Aorta (tissue), 5 donors: ENCODE measurements at regions not wholly inside any gene's neighbourhood (a gene's known extent, or its start where the extent isn't known, plus 50 kb on each side); places are given as distances from the start of the nearest gene placed in this dataset.

Experiments used
- ATAC-seq: fragments of 200-7000 bp; cut with Tn5 transposase; one replicate; pipeline ENCODE4 v1.9.1; 2022; ENCODE audit warnings: moderate library complexity; ENCODE audit not compliant: low FRiP score
- DNase-seq, 2 donors: peaks; one replicate each; pipeline ENCODE4 v3.0.0-alpha.2; 2020
- H3K27ac ChIP-seq, 2 donors: one replicate each; pipeline ENCODE4 v1.5.1; 2013; ENCODE audit warnings: low read length in 2 of 2, mild to moderate bottlenecking in 2 of 2, moderate library complexity in 2 of 2, control low read depth in 1 of 2, inconsistent platforms in 1 of 2, low read depth in 1 of 2
- H3K27me3 ChIP-seq, 2 donors: one replicate each; pipeline ENCODE4 v1.6.1; 2013; ENCODE audit warnings: control low read depth in 1 of 2, low read length in 1 of 2, mild to moderate bottlenecking in 1 of 2, moderate library complexity in 1 of 2; ENCODE audit not compliant: insufficient read depth in 2 of 2, control insufficient read depth in 1 of 2
- H3K36me3 ChIP-seq, 2 donors: one replicate each; pipeline ENCODE4 v1.6.1; 2013; ENCODE audit warnings: control low read depth in 1 of 2, low read length in 1 of 2, mild to moderate bottlenecking in 1 of 2; ENCODE audit not compliant: insufficient read depth in 2 of 2, control insufficient read depth in 1 of 2
- H3K4me1 ChIP-seq, 2 donors: one replicate each; pipeline ENCODE4 v1.6.1; 2013; ENCODE audit warnings: low read length in 2 of 2, control low read depth in 1 of 2, mild to moderate bottlenecking in 1 of 2, moderate library complexity in 1 of 2; ENCODE audit not compliant: insufficient read depth in 2 of 2, control insufficient read depth in 1 of 2
- H3K4me3 ChIP-seq, 2 donors: one replicate each; pipeline ENCODE4 v1.5.1; 2013; ENCODE audit warnings: low read length in 2 of 2, control low read depth in 1 of 2, mild to moderate bottlenecking in 1 of 2
- H3K9me3 ChIP-seq: one replicate; pipeline ENCODE4 v1.6.1; 2013; ENCODE audit warnings: mild to moderate bottlenecking, low read length; ENCODE audit not compliant: control insufficient read depth
- WGBS, 2 donors: extraction: QIAGEN DNeasy Blood & Tissue Kit; methylation state at CpG; one replicate each; pipeline ENCODE4 v1.1.7; 2013; 5-methylcytosine and 5-hydroxymethylcytosine counted together
- intact Hi-C, 2 donors: fragments of 100-400 bp; cut with DNase I; formaldehyde crosslinking; loops; one replicate each; pipeline versions ENCODE4 v1.14.2 to v1.15.0; 2022
- donor health status: healthy with polysubstance abuse.
- donor health status: Bipolar disorder and iron deficiency.
- donor health status: DM: no; HTN: no; CAD: no.
- donor health status: DM: no; HTN: no; CAD: no.
- donor health status: DM: yes; HTN: yes; CAD: no.

- no peaks in the 10 kb centered on the region for H3K4me1 ChIP-seq
- intact Hi-C loops: no loop called here
- no peaks in the 10 kb centered on the region for H3K27me3 ChIP-seq
- DNase-seq (no peak), ATAC-seq (no peak)
- H3K27ac ChIP-seq: no peak overlapping the region
- WGBS, 2 donors: 53 to 62% methylated on average over 2 of the region's 2 CpGs
- no peak overlapping the region for H3K4me3 ChIP-seq
- H3K9me3 ChIP-seq: no peaks in the 10 kb centered on the region
- no peaks in the 10 kb centered on the region for H3K36me3 ChIP-seq
Measured at GRCh38 chr6:113184736-113185135, 672.4 kb upstream of the MARCKS start.

- H3K27ac ChIP-seq: no peak overlapping the region
- no peaks in the 10 kb centered on the region for H3K36me3 ChIP-seq
- no peaks in the 10 kb centered on the region for H3K4me1 ChIP-seq
- H3K9me3 ChIP-seq: no peaks in the 10 kb centered on the region
- H3K4me3 ChIP-seq: no peak overlapping the region
- no peak for ATAC-seq
- DNase-seq: no peak
- intact Hi-C loops: no loop called here
- H3K27me3 ChIP-seq: no peaks in the 10 kb centered on the region
Measured at GRCh38 chr6:113185299-113185698, 671.8 kb upstream of the MARCKS start.

- Histone ChIP-seq H3K4me1 (no peaks in the 10 kb centered on the region), H3K4me3 (no peak overlapping the region), H3K27me3 (no peaks in the 10 kb centered on the region), H3K27ac (no peak overlapping the region), H3K9me3 (no peaks in the 10 kb centered on the region), H3K36me3 (no peaks in the 10 kb centered on the region)
- WGBS, 2 donors: 64 to 75% methylated on average over 1 of the region's 1 CpG
- DNase-seq (no peak), ATAC-seq (no peak)
- intact Hi-C loops: no loop called here
Measured at GRCh38 chr6:113187661-113188060, 669.5 kb upstream of the MARCKS start.

GRCh38 chr6:113188962-113189361 is 668.2 kb upstream of the MARCKS start:
- DNase-seq (no peak), ATAC-seq (no peak)
- Histone ChIP-seq H3K4me3 (no peak overlapping the region), H3K4me1 (no peaks in the 10 kb centered on the region), H3K36me3 (no peaks in the 10 kb centered on the region), H3K9me3 (no peaks in the 10 kb centered on the region), H3K27ac (no peak overlapping the region), H3K27me3 (no peaks in the 10 kb centered on the region)
- intact Hi-C loops: no loop called here
- WGBS, 2 donors: 97 to 99% methylated on average over 4 of the region's 4 CpGs

- H3K27me3 ChIP-seq: no peaks in the 10 kb centered on the region
- WGBS, 2 donors: 97 to 98% methylated on average over 2 of the region's 2 CpGs
- H3K4me3 ChIP-seq: no peak overlapping the region
- H3K27ac ChIP-seq: no peak overlapping the region
- H3K4me1 ChIP-seq: no peaks in the 10 kb centered on the region
- intact Hi-C loops: no loop called here
- H3K9me3 ChIP-seq: no peaks in the 10 kb centered on the region
- no peaks in the 10 kb centered on the region for H3K36me3 ChIP-seq
- ATAC-seq (no peak), DNase-seq (no peak)
Measured at GRCh38 chr6:113190170-113190569, 667.0 kb upstream of the MARCKS start.

DNA sequence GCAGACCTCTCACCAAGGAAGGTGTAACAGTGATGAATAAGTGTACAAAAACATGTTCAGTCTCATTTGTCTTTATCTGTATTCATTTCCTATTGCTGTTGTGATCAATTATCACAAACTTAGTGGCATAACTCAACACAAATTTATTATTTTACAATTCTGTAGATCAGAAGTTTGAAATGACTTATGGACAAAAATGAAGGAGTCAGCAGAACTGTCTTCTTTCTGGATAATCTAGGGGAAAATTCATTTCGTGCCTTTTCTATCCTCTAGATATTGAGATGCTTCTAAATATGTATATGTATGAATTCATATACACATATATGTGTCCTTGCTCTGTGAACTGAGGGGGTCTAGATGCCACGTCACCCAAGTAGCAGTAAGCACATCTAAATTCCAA is 663.1 kb upstream of the MARCKS start:
- Histone ChIP-seq H3K9me3 (no peaks in the 10 kb centered on the region), H3K27ac (no peak overlapping the region), H3K36me3 (no peaks in the 10 kb centered on the region), H3K4me1 (no peaks in the 10 kb centered on the region), H3K27me3 (no peaks in the 10 kb centered on the region), H3K4me3 (no peak overlapping the region)
- DNase-seq: no peak
- 79 to 83% methylated on average over 2 of the region's 2 CpGs for WGBS, 2 donors
- intact Hi-C loops: no loop called here
- no peak for ATAC-seq

DNA sequence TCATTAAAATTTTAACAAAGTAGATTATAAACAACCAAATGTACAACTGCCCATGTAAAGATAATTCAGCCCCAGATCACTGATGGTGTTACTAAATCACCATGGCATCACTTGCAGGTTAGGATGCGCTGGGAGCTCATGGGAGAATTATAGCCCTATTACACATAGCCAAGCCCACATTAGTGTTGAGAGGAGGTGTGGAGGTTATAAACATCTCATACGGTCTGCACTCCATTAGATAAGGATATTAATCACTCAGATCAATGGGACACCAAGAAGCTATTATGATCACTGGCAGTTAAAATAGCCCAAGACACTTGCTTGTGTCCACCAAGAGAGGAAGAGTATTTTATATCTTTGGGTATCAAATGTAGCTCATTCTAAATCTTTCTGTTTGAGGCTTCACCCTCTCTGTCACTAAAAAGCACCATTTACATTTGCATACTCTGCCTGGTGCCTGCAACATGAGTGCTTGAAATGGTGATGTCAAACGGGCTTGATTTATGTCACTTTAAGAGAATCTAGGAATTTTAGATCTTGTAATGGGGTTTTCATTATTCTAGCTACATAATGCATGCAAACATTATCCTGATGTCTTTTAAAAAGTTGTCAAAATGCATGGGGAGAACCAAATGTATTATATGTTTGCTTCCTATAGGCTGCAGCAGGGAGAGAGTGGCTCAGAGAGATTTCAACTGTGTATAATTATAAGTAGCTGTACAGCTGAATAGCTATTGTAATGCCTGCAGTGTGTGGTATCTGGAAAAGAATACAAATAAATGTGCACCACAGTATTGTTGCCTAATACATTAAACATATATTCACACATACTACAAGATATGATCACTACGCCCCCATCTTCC is 654.1 kb upstream of the MARCKS start:
- ATAC-seq: no peak

GRCh38 chr6:113203715-113204110 is 653.4 kb upstream of the MARCKS start:
- intact Hi-C loops: no loop called here
- Histone ChIP-seq H3K27me3 (no peaks in the 10 kb centered on the region), H3K4me1 (no peaks in the 10 kb centered on the region), H3K36me3 (no peaks in the 10 kb centered on the region), H3K27ac (no peak overlapping the region), H3K9me3 (no peaks in the 10 kb centered on the region), H3K4me3 (no peak overlapping the region)
- DNase-seq (no peak), ATAC-seq (no peak)
- WGBS, 2 donors: 94% methylated on average over 4 of the region's 4 CpGs

More for the DNA sequence above, 654.1 kb upstream of the MARCKS start:
- Histone ChIP-seq H3K27me3 (no peaks in the 10 kb centered on the region), H3K4me3 (no peak overlapping the region), H3K27ac (no peak overlapping the region), H3K36me3 (no peaks in the 10 kb centered on the region), H3K4me1 (no peaks in the 10 kb centered on the region), H3K9me3 (no peaks in the 10 kb centered on the region)
- 92 to 93% methylated on average over 4 of the region's 4 CpGs for WGBS, 2 donors
- no peak for DNase-seq
- intact Hi-C loops: no loop called here

DNA sequence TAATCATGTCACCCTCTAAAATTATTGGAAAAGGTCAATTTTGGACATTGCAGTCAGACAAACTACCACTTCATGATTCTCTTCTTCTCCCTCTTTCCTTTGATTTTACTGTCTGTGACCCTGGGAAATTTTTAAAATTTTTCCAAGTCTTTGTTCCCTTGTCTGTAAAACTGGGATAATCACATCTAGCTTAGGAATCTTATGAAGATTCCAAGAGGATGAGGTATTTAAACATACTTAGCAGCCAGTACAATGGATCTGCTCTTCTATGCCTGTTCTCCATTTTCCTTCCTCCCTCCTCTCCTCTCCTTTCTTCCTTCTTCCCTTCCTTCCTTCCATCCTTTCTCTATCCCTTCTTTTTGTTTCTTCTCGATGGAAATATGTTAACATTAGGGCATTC is 651.6 kb upstream of the MARCKS start:
- intact Hi-C loops: no loop called here
- WGBS, 2 donors: 86 to 87% methylated on average over 1 of the region's 1 CpG
- no peak overlapping the region for H3K4me3 ChIP-seq
- no peak overlapping the region for H3K27ac ChIP-seq
- no peaks in the 10 kb centered on the region for H3K9me3 ChIP-seq
- ATAC-seq (no peak), DNase-seq (no peak)
- no peaks in the 10 kb centered on the region for H3K36me3 ChIP-seq
- no peaks in the 10 kb centered on the region for H3K27me3 ChIP-seq
- H3K4me1 ChIP-seq: no peaks in the 10 kb centered on the region
